PC-3 (cell line): ENCODE measurements at regions not wholly inside any gene's neighbourhood (a gene's known extent, or its start where the extent isn't known, plus 50 kb on each side); places are given as distances from the start of the nearest gene placed in this dataset.

ENCODE experiments used
- ATAC-seq: fragments of 200-7000 bp; cut with Tn5 transposase; 2 replicates; pipeline ENCODE4 v1.9.1; 2020; ENCODE audit warnings: mild to moderate bottlenecking, moderate library complexity
- BruUV-seq: library from RNA; stranded (reverse); fragments of 400-500 nt; replicated peaks from 2 replicates; lab custom pipeline; 2021; lab: Mats Ljungman, UMichigan
- CTCF ChIA-PET: fragments of 300-600 bp; sonication (Branson Sonifier 250); formaldehyde crosslinking; loops from one replicate; lab custom pipeline; 2022; ENCODE audit warnings: antibody characterized with exemption; lab: Charles Lee
- POLR2A ChIA-PET: fragments of 300-600 bp; sonication (Branson Sonifier 250); formaldehyde crosslinking; loops from one replicate; lab custom pipeline; 2022; ENCODE audit warnings: antibody characterized with exemption; ENCODE audit not compliant: unreplicated experiment; lab: Charles Lee
- DNase-seq: peaks from one replicate; pipeline ENCODE4 v3.0.0-alpha.2; 2015
- H2AFZ ChIP-seq: fragments of 300-600 bp; sonication (generic); 2 replicates; pipeline ENCODE4 v1.6.0; 2016; ENCODE audit warnings: antibody characterized with exemption, low read length
- H3F3A ChIP-seq: fragments of 300-600 bp; sonication (generic); one replicate; pipeline ENCODE4 v1.6.0; 2017; ENCODE audit warnings: antibody characterized with exemption, low read length, control low read depth, mild to moderate bottlenecking; ENCODE audit not compliant: unreplicated experiment
- H3K27ac ChIP-seq: fragments of 300-600 bp; sonication (generic); 2 replicates; pipeline ENCODE4 v1.5.1; 2016; ENCODE audit warnings: mild to moderate bottlenecking, low read length
- H3K27me3 ChIP-seq: fragments of 300-600 bp; sonication (generic); 2 replicates; pipeline ENCODE4 v1.6.1; 2016; ENCODE audit warnings: low read length, mixed read lengths
- H3K36me3 ChIP-seq: fragments of 300-600 bp; sonication (generic); 2 replicates; pipeline ENCODE4 v1.6.1; 2016; ENCODE audit warnings: low read depth, mixed run types, low read length, mixed read lengths
- H3K4me1 ChIP-seq: fragments of 300-600 bp; sonication (generic); 2 replicates; pipeline ENCODE4 v1.5.1; 2016; ENCODE audit warnings: low read length; ENCODE audit not compliant: insufficient read depth
- H3K4me2 ChIP-seq: fragments of 300-600 bp; sonication (generic); 2 replicates; pipeline ENCODE4 v1.6.0; 2016; ENCODE audit warnings: low read length
- H3K4me3 ChIP-seq: fragments of 300-600 bp; sonication (generic); 2 replicates; pipeline ENCODE4 v1.5.1; 2016; ENCODE audit warnings: mild to moderate bottlenecking, low read length, mixed read lengths
- H3K79me2 ChIP-seq: fragments of 300-600 bp; sonication (generic); 2 replicates; pipeline ENCODE4 v1.6.1; 2017; ENCODE audit warnings: low read length, mixed read lengths
- H3K9ac ChIP-seq: fragments of 300-600 bp; sonication (generic); 2 replicates; pipeline ENCODE4 v1.6.0; 2016; ENCODE audit warnings: mild to moderate bottlenecking, low read length
- H3K9me2 ChIP-seq: fragments of 300-600 bp; sonication (generic); replicated peaks from 2 replicates; pipeline ENCODE4 v1.6.1; 2016; ENCODE audit warnings: mixed run types, low read length, mixed read lengths
- H3K9me3 ChIP-seq: fragments of 300-600 bp; sonication (generic); 2 replicates; pipeline ENCODE4 v1.6.1; 2016; ENCODE audit warnings: low read length, mixed read lengths
- H4K20me1 ChIP-seq: fragments of 300-600 bp; sonication (generic); 2 replicates; pipeline ENCODE4 v1.6.1; 2016; ENCODE audit warnings: low read length, mixed read lengths
- EZH2 ChIP-seq: fragments of 300-600 bp; sonication (generic); IDR thresholded peaks from one replicate; pipeline ENCODE4 v1.6.1; 2017; ENCODE audit warnings: antibody characterized with exemption, mild to moderate bottlenecking, low read length; ENCODE audit not compliant: unreplicated experiment
- EZH2phosphoT487 ChIP-seq: fragments of 300-600 bp; sonication (generic); IDR thresholded peaks from 2 replicates; pipeline ENCODE4 v1.6.1; 2018; ENCODE audit warnings: mild to moderate bottlenecking, antibody characterized with exemption, low read length, borderline replicate concordance
- intact Hi-C: fragments of 100-400 bp; cut with micrococcal nuclease; formaldehyde crosslinking; loops from 2 replicates; pipeline ENCODE4 v1.9.0; 2023
- TF ChIP-seq, protein P1 (sequence below): fragments of 300-600 bp; sonication (generic); conservative IDR thresholded peaks from 2 replicates; pipeline ENCODE4 v1.5.1; 2017; ENCODE audit warnings: antibody characterized with exemption, low read depth, mild to moderate bottlenecking, low read length

DNA sequence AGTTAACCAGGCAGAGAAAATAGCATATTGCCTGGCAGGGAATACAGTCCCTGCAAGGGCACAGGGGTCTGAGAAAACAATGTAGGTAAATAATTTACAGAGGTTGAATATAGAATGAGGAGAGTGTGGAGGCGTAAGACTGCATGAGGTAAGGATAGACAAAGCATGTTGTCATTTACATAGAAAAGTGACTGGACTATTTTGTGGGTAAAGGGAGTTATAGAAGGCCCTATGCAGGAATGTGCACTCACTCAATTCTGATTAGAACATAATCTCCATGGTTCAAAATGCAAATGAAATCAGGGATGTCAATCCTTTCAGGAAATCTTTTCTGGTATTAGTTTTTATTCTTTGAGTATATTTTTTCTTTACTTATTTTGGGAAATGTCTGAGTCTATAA is 285.7 kb upstream of the SALL1 start:
- H2AFZ ChIP-seq, result no peak overlapping the region
- H3K27ac ChIP-seq, result no peak overlapping the region
- ATAC-seq (no peak), DNase-seq (no peak)
- ChIA-PET POLR2A (no interaction called here), CTCF (no interaction called here)
- H3K9me2 ChIP-seq, result no peaks in the 10 kb centered on the region
- H3K79me2 ChIP-seq, result no peaks in the 10 kb centered on the region
- no peak overlapping the region for H3K4me2 ChIP-seq
- H3K4me3 ChIP-seq, result no peak overlapping the region
- H3K27me3 ChIP-seq, result no peaks in the 10 kb centered on the region
- no peaks in the 10 kb centered on the region for H3F3A ChIP-seq
- intact Hi-C loops, result no loop called here
- H3K36me3 ChIP-seq, result no peaks in the 10 kb centered on the region
- no peak overlapping the region for H3K9ac ChIP-seq
- TF ChIP-seq, protein P1, sequence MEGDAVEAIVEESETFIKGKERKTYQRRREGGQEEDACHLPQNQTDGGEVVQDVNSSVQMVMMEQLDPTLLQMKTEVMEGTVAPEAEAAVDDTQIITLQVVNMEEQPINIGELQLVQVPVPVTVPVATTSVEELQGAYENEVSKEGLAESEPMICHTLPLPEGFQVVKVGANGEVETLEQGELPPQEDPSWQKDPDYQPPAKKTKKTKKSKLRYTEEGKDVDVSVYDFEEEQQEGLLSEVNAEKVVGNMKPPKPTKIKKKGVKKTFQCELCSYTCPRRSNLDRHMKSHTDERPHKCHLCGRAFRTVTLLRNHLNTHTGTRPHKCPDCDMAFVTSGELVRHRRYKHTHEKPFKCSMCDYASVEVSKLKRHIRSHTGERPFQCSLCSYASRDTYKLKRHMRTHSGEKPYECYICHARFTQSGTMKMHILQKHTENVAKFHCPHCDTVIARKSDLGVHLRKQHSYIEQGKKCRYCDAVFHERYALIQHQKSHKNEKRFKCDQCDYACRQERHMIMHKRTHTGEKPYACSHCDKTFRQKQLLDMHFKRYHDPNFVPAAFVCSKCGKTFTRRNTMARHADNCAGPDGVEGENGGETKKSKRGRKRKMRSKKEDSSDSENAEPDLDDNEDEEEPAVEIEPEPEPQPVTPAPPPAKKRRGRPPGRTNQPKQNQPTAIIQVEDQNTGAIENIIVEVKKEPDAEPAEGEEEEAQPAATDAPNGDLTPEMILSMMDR, result no peak
- TF ChIP-seq EZH2 (no peak), EZH2phosphoT487 (no peak)
- no TSS peak for BruUV-seq
- no peaks in the 10 kb centered on the region for H3K4me1 ChIP-seq
- no peaks in the 10 kb centered on the region for H4K20me1 ChIP-seq
- H3K9me3 ChIP-seq, result no peaks in the 10 kb centered on the region

DNA sequence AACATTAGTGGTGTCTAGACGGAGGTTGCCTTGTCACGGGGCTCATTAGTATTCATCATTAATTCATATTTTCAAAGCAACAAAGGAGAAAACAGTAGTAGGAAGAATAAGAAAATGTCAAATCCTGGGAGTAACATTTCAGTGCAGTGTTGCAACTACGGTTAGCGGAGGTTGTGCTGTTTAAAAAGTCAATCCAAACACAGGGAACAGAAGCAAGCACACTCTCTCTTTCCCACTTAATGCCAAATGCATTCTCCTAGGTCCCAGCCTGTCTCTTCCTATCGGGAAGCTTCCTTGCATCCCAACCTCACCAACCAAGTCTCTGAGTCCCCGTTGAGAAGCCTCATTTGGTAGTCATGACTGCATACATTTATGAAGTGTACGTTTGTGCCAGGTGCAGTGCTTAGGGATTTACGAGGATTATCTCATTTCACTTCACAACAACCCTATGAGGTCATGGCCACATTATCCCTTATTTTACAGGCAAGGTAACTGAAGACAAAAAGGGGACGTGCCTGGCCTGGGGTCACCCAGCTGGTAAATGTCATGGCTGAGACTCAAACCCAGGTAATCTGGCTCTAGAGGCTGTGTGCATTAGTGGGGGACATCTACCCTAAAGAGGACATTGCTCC is 283.6 kb upstream of the SALL1 start:
- no peak overlapping the region for H3K4me2 ChIP-seq
- ATAC-seq (no peak), DNase-seq (no peak)
- BruUV-seq, result no TSS peak
- no peaks in the 10 kb centered on the region for H3K27me3 ChIP-seq
- H3K9me3 ChIP-seq, result no peaks in the 10 kb centered on the region
- no peaks in the 10 kb centered on the region for H3K79me2 ChIP-seq
- H3K27ac ChIP-seq, result no peak overlapping the region
- CTCF ChIA-PET, result no interaction called here
- H4K20me1 ChIP-seq, result no peaks in the 10 kb centered on the region
- H3K36me3 ChIP-seq, result no peaks in the 10 kb centered on the region
- no peaks in the 10 kb centered on the region for H3K9me2 ChIP-seq
- H3K4me3 ChIP-seq, result no peak overlapping the region
- POLR2A ChIA-PET, result no interaction called here
- TF ChIP-seq, protein P1, result no peak
- TF ChIP-seq EZH2phosphoT487 (no peak), EZH2 (no peak)
- no peaks in the 10 kb centered on the region for H3K4me1 ChIP-seq
- H3F3A ChIP-seq, result no peaks in the 10 kb centered on the region
- no peak overlapping the region for H2AFZ ChIP-seq
- no peak overlapping the region for H3K9ac ChIP-seq
- intact Hi-C loops, result no loop called here

- TF ChIP-seq EZH2, result no peak
- no peak for TF ChIP-seq EZH2phosphoT487
- ATAC-seq, result no peak
- Histone ChIP-seq H3K4me1 (no peaks in the 10 kb centered on the region), H3F3A (no peaks in the 10 kb centered on the region), H4K20me1 (no peaks in the 10 kb centered on the region), H3K27me3 (no peaks in the 10 kb centered on the region), H3K9me2 (no peaks in the 10 kb centered on the region), H3K4me3 (no peak overlapping the region), H3K36me3 (no peaks in the 10 kb centered on the region), H3K9me3 (no peaks in the 10 kb centered on the region), H3K79me2 (no peaks in the 10 kb centered on the region), H3K27ac (no peak overlapping the region), H2AFZ (no peak overlapping the region), H3K9ac (no peak overlapping the region), H3K4me2 (no peak overlapping the region)
- DNase-seq, result no peak
- ChIA-PET POLR2A (no interaction called here), CTCF (no interaction called here)
- no TSS peak for BruUV-seq
- intact Hi-C loops, result no loop called here
Observed at GRCh38 chr16:51433599-51433998, 282.5 kb upstream of the SALL1 start.
